K562 (cell line): ENCODE measurements at regions not wholly inside any gene's neighbourhood (a gene's known extent, or its start where the extent isn't known, plus 50 kb on each side); places are given as distances from the start of the nearest gene placed in this dataset.
A peak's percentile ranks its signal among the peaks of the same experiment; 100 is the strongest.

Experiments
- ATAC-seq: fragments of 200-7000 bp; cut with Tn5 transposase; 3 replicates; pipeline ENCODE4 v1.9.1; 2020; ENCODE audit warnings: moderate library complexity
- BruUV-seq: library from RNA; stranded (reverse); fragments of 400-500 nt; replicated peaks from 2 replicates; lab custom pipeline; 2021; lab: Mats Ljungman, UMichigan
- CTCF ChIA-PET: fragments of 300-600 bp; formaldehyde crosslinking; extraction: SDS; loops from one replicate; lab custom pipeline; 2021; ENCODE audit warnings: low intra/inter-chr PET ratio; lab: Yijun Ruan, JAX
- POLR2A ChIA-PET: fragments of 300-600, 350-650 bp; sonication (Branson Sonifier 250); formaldehyde crosslinking; extraction: SDS; loops from one replicate; lab custom pipeline; 2021; ENCODE audit warnings: antibody characterized with exemption, inconsistent platforms; lab: Yijun Ruan, JAX
- DNase-seq, 4 experiments: peaks; one replicate each; pipeline versions ENCODE4 v3.0.0 to v3.0.0-alpha.2; 2011 to 2018; ENCODE audit warnings: low spot score in 3 of 4, mixed read lengths in 3 of 4; ENCODE audit errors: extremely low read depth in 1 of 4
- FAIRE-seq: peaks from 2 replicates; lab custom pipeline; 2011; peaks lifted over from hg19 to GRCh38; lab: Jason Lieb, UNC
- H2AFZ ChIP-seq: 2 replicates; pipeline ENCODE4 v1.6.0; 2011; ENCODE audit warnings: low read depth, low read length, control low read depth, inconsistent platforms
- H3K27ac ChIP-seq: fragments of 200-600 bp; 3 replicates; pipeline ENCODE4 v1.8.0; 2011; ENCODE audit warnings: low read depth, mild to moderate bottlenecking, control low read depth, inconsistent platforms, low read length, moderate library complexity, mixed read lengths; ENCODE audit errors: extremely low read depth
- H3K27me3 ChIP-seq, 2 experiments: fragments of 300-600 bp in 1 of 2; 2 replicates in 1 of 2; 3 replicates in 1 of 2; pipeline versions ENCODE4 v1.6.0 to v1.8.0; 2011; ENCODE audit warnings: inconsistent platforms in 2 of 2, low read length in 2 of 2, mild to moderate bottlenecking in 1 of 2, mixed read lengths in 1 of 2, moderate library complexity in 1 of 2; ENCODE audit not compliant: control insufficient read depth in 2 of 2, insufficient read depth in 2 of 2
- H3K36me3 ChIP-seq: fragments of 300-600 bp; 3 replicates; pipeline ENCODE4 v1.8.0; 2011; ENCODE audit warnings: mild to moderate bottlenecking, low read length, inconsistent platforms; ENCODE audit not compliant: control insufficient read depth, insufficient read depth
- H3K4me1 ChIP-seq, 2 experiments: fragments of 200-600 bp in 1 of 2; replicated peaks in 1 of 2; 2 replicates in 1 of 2; 3 replicates in 1 of 2; pipeline versions ENCODE4 v1.5.1 to v1.8.0; 2011; ENCODE audit warnings: inconsistent platforms in 2 of 2, low read length in 2 of 2, mild to moderate bottlenecking in 1 of 2, mixed read lengths in 1 of 2, moderate library complexity in 1 of 2; ENCODE audit not compliant: control insufficient read depth in 2 of 2, insufficient read depth in 2 of 2
- H3K4me2 ChIP-seq: 2 replicates; pipeline ENCODE4 v1.6.1; 2011; ENCODE audit warnings: low read length, control low read depth, inconsistent platforms, mixed read lengths; ENCODE audit not compliant: insufficient read depth
- H3K4me3 ChIP-seq: fragments of 200-600 bp; sonication (generic), shearing (Covaris generic); 2 replicates; pipeline ENCODE4 v1.5.1; 2016; ENCODE audit warnings: control low read depth, inconsistent platforms
- H3K79me2 ChIP-seq: fragments of 200-600 bp; 3 replicates; pipeline ENCODE4 v1.8.0; 2011; ENCODE audit warnings: low read length, inconsistent platforms; ENCODE audit not compliant: control insufficient read depth, insufficient read depth
- H3K9ac ChIP-seq, 2 experiments: 2 replicates each; pipeline versions ENCODE4 v1.6.0 to v1.6.1; 2011; ENCODE audit warnings: low read depth in 2 of 2, low read length in 2 of 2, control low read depth in 1 of 2, inconsistent platforms in 1 of 2, mild to moderate bottlenecking in 1 of 2, mixed read lengths in 1 of 2; ENCODE audit not compliant: insufficient read depth in 1 of 2
- H3K9me1 ChIP-seq: one replicate; pipeline ENCODE4 v1.6.0; 2011; ENCODE audit warnings: inconsistent platforms, mild to moderate bottlenecking, low read length, moderate library complexity; ENCODE audit not compliant: control insufficient read depth, insufficient read depth
- H3K9me3 ChIP-seq: replicated peaks from 2 replicates; pipeline ENCODE4 v1.5.1; 2011; ENCODE audit warnings: low read depth, low read length, inconsistent platforms; ENCODE audit not compliant: control insufficient read depth, insufficient read depth
- H4K20me1 ChIP-seq: replicated peaks from 2 replicates; pipeline ENCODE4 v1.6.1; 2011; ENCODE audit warnings: low read length, inconsistent platforms, mixed read lengths; ENCODE audit not compliant: control insufficient read depth, insufficient read depth
- ARID3A ChIP-seq: IDR thresholded peaks from 2 replicates; pipeline ENCODE4 v1.6.1; 2012; ENCODE audit warnings: low read depth, low read length, improper control_type of control experiment, borderline replicate concordance
- CEBPG ChIP-seq, 3 experiments: fragments of 200-800 bp in 1 of 3; sonication (Bioruptor generic) in 1 of 3; sonication (generic) in 1 of 3; formaldehyde crosslinking in 1 of 3; IDR thresholded peaks in 2 of 3; conservative IDR thresholded peaks in 1 of 3; 2 replicates each; pipeline versions ENCODE4 v1.6.1 to v1.8.0; 2016 to 2022; ENCODE audit warnings: missing compliant biosample characterization in 2 of 3, missing genetic modification characterization in 2 of 3, mild to moderate bottlenecking in 1 of 3, missing genetic modification reagents in 1 of 3
- CTCF ChIP-seq, 3 experiments: IDR thresholded peaks in 2 of 3; conservative IDR thresholded peaks in 1 of 3; 2 replicates each; pipeline ENCODE4 v1.5.1; 2011 to 2012; ENCODE audit warnings: low read length in 3 of 3, mild to moderate bottlenecking in 3 of 3, control low read depth in 2 of 3, improper control_type of control experiment in 1 of 3, inconsistent platforms in 1 of 3, low read depth in 1 of 3, mixed read lengths in 1 of 3, moderate library complexity in 1 of 3; ENCODE audit not compliant: insufficient read depth in 2 of 3
- DEAF1 ChIP-seq: fragments of 450-650 bp; formaldehyde crosslinking; IDR thresholded peaks from 2 replicates; pipeline ENCODE4 v1.4.0; 2020; ENCODE audit warnings: mild to moderate bottlenecking, moderate library complexity
- DMBX1 ChIP-seq: fragments of 250-450 bp; sonication (Bioruptor Pico); IDR thresholded peaks from 2 replicates; pipeline ENCODE4 v1.8.0; 2022; ENCODE audit warnings: inconsistent platforms, mild to moderate bottlenecking, moderate library complexity, borderline replicate concordance
- IRF2 ChIP-seq: sonication (generic); formaldehyde crosslinking; IDR thresholded peaks from 2 replicates; pipeline ENCODE4 v1.8.1; 2022; ENCODE audit warnings: mild to moderate bottlenecking, missing genetic modification reagents
- KLF10 ChIP-seq: fragments of 250-450 bp; sonication (Bioruptor Pico); IDR thresholded peaks from 2 replicates; pipeline ENCODE4 v1.6.1; 2021; ENCODE audit warnings: matching md5 sums
- RAD21 ChIP-seq, 2 experiments: fragments of 250-450 bp in 1 of 2; fragments of 450-650 bp in 1 of 2; sonication (Bioruptor Pico) in 1 of 2; formaldehyde crosslinking in 1 of 2; IDR thresholded peaks in 1 of 2; conservative IDR thresholded peaks in 1 of 2; 2 replicates each; pipeline versions ENCODE4 v1.4.0 to v1.8.0; 2020 to 2022; ENCODE audit warnings: mild to moderate bottlenecking in 2 of 2, moderate library complexity in 1 of 2
- SMC3 ChIP-seq: conservative IDR thresholded peaks from 2 replicates; pipeline ENCODE4 v1.6.1; 2011; ENCODE audit warnings: low read depth, low read length, improper control_type of control experiment; ENCODE audit not compliant: insufficient read depth
- WGBS: fragments of 100-300 bp; shearing (Covaris generic); methylation state at CpG from one replicate; pipeline ENCODE4 v1.1.6; 2016; ENCODE audit warnings: low coverage, mixed read lengths; ENCODE audit not compliant: insufficient coverage; ENCODE audit errors: missing lambda C conversion rate; 5-methylcytosine and 5-hydroxymethylcytosine counted together
- in situ Hi-C: fragments of 300-500 bp; cut with MboI; formaldehyde crosslinking; loops from 4 replicates; pipeline ENCODE4 v1.15.0; 2018; ENCODE audit warnings: inconsistent platforms, mixed read lengths
- intact Hi-C: fragments of 100-400 bp; cut with micrococcal nuclease; formaldehyde crosslinking; loops from 2 replicates; pipeline ENCODE4 v1.14.2; 2022

- TF ChIP-seq DMBX1 (no peak), CEBPG (CRISPR knock-in tag; IDR thresholded peaks at IDR 0.05) (no peak), CEBPG (tag; conservative IDR thresholded peaks at IDR 0.05 in 1 of 2, IDR thresholded peaks at IDR 0.05 in 1 of 2) (no peak)
These were observed 102.1 kb upstream of the GZMB start (continued) for GRCh38 chr14:24735984-24736630.

- ChIA-PET CTCF (interaction anchor here (0.9 to 1.0 kb wide), 2 partner anchors 308 to 398 kb away, joined by 3 read pairs; no protein-coding TSS in a partner anchor), POLR2A (interaction anchor here (0.6 kb wide), 1 partner anchor 412 kb away, joined by 3 read pairs; no protein-coding TSS in a partner anchor)
- H3K4me1 ChIP-seq = no peaks in the 10 kb centered on the region
- no peaks in the 10 kb centered on the region for H3K27me3 ChIP-seq
- BruUV-seq = no TSS peak
- intact Hi-C loops (loop anchor here (5.0 to 10.0 kb wide), 2 partner anchors 417 to 800 kb away; no protein-coding TSS in a partner anchor), in situ Hi-C loops (loop anchor here (25.0 kb wide), 1 partner anchor 402 kb away; no protein-coding TSS in a partner anchor)
- H3K27ac ChIP-seq = no peak overlapping the region
- 1% methylated on average over 9 of the region's 9 CpGs for WGBS
- H3K9me3 ChIP-seq = no peaks in the 10 kb centered on the region
- no peak overlapping the region for H3K4me3 ChIP-seq
- H3K4me2 ChIP-seq = no peak overlapping the region
- DNase-seq (peak; percentile 28 to 64 (median 38)), ATAC-seq (peak; percentile 76), FAIRE-seq (no peak)
- H3K9me1 ChIP-seq = no peaks in the 10 kb centered on the region
- H2AFZ ChIP-seq = no peak overlapping the region
- H3K36me3 ChIP-seq = no peaks in the 10 kb centered on the region
- no peak overlapping the region for H3K9ac ChIP-seq
- no peaks in the 10 kb centered on the region for H3K79me2 ChIP-seq
- no peaks in the 10 kb centered on the region for H4K20me1 ChIP-seq
- TF ChIP-seq IRF2 (CRISPR knock-in tag) (no peak), DEAF1 (CRISPR knock-in tag) (peak; percentile 36; the same call in 1 of the 2 replicates), SMC3 (0 out of 2 replicates have a peak, but pooled peaks have one; percentile 28), ARID3A (0 out of 2 replicates have a peak, but pooled peaks have one; percentile 68), KLF10 (CRISPR knock-in tag) (no peak), RAD21 (CRISPR knock-in tag; conservative IDR thresholded peaks at IDR 0.05 in 1 of 2, IDR thresholded peaks at IDR 0.05 in 1 of 2) (peak; percentile 51 to 67; a peak in 3 of 4 replicates), CTCF (IDR thresholded peaks at IDR 0.05 in 2 of 3, conservative IDR thresholded peaks at IDR 0.05 in 1 of 3; ENCODE audit: insufficient read depth in 2 of 3, low read depth in 1 of 3, low read length in 3 of 3) (peak; percentile 41 to 67 (median 61); a peak in 5 of 6 replicates)
These were observed 101.0 kb upstream of the GZMB start for GRCh38 chr14:24734917-24735500.
